Ovary (tissue), 7 donors: ENCODE measurements at regions not wholly inside any gene's neighbourhood (a gene's known extent, or its start where the extent isn't known, plus 50 kb on each side); places are given as distances from the start of the nearest gene placed in this dataset.
A peak's percentile ranks its signal among the peaks of the same experiment; 100 is the strongest.

Experiments used
- DNase-seq, 5 donors: peaks; one replicate each; pipeline ENCODE4 v3.0.0-alpha.2; 2019 to 2020
- H3K27ac ChIP-seq, 2 donors: fragments of 200-600 bp; one replicate each; pipeline versions ENCODE4 v1.5.1 to v1.8.0; 2019 to 2022
- H3K27me3 ChIP-seq: fragments of 200-600 bp; one replicate; pipeline ENCODE4 v1.8.0; 2022
- H3K36me3 ChIP-seq: fragments of 200-600 bp; sonication (generic); one replicate; pipeline ENCODE4 v1.5.1; 2019
- H3K4me1 ChIP-seq: one replicate; pipeline ENCODE4 v1.8.1; 2013; ENCODE audit warnings: mild to moderate bottlenecking, moderate library complexity; ENCODE audit not compliant: insufficient read depth
- H3K4me3 ChIP-seq: fragments of 200-600 bp; sonication (generic); one replicate; pipeline ENCODE4 v1.5.1; 2017
- H3K9me3 ChIP-seq, 2 donors: fragments of 200-600 bp in 1 of 2; sonication (generic) in 1 of 2; one replicate each; pipeline versions ENCODE4 v1.5.1 to v1.8.1; 2013 to 2019; ENCODE audit warnings: mild to moderate bottlenecking in 1 of 2, moderate library complexity in 1 of 2
- CTCF ChIP-seq, 3 donors: fragments of 450-650 bp in 2 of 3; fragments of 200-600 bp in 1 of 3; IDR thresholded peaks; one replicate each; pipeline versions ENCODE4 v1.5.1 to v1.8.0; 2016 to 2022; ENCODE audit warnings: antibody characterized with exemption in 3 of 3, mild to moderate bottlenecking in 1 of 3
- EP300 ChIP-seq: sonication (generic); formaldehyde crosslinking; IDR thresholded peaks from one replicate; pipeline ENCODE4 v1.6.1; 2017; ENCODE audit warnings: antibody characterized with exemption
- POLR2A ChIP-seq: fragments of 450-650 bp; IDR thresholded peaks from one replicate; pipeline ENCODE4 v1.6.1; 2017; ENCODE audit warnings: antibody characterized with exemption, mild to moderate bottlenecking, moderate library complexity
- WGBS, 3 donors: extraction: QIAGEN DNeasy Blood & Tissue Kit in 1 of 3; methylation state at CpG; one replicate each; pipeline versions ENCODE4 v1.1.5 to v1.1.7; 2013 to 2017; 5-methylcytosine and 5-hydroxymethylcytosine counted together
- intact Hi-C, 4 donors: fragments of 100-400 bp; cut with DNase I; formaldehyde crosslinking; loops; one replicate each; pipeline versions ENCODE4 v1.11.0 to v1.15.1; 2022 to 2023
- donor health status: DM: no; HTN: no; CAD: no; lungs with moderate emphysema.
- donor health status: DM: no; HTN: no; CAD: no.
- donor health status: Bipolar disorder and iron deficiency.
- donor health status: DM: no; HTN: no; CAD: no.
- donor health status: DM: yes; HTN: yes; CAD: no.

GRCh38 chr7:148492157-148492860 lies 98.3 kb upstream of the C7orf33 start:
- Histone ChIP-seq H3K4me1 (no peaks in the 10 kb centered on the region), H3K4me3 (no peak overlapping the region), H3K9me3 (no peaks in the 10 kb centered on the region), H3K36me3 (no peaks in the 10 kb centered on the region), H3K27ac (no peak overlapping the region), H3K27me3 (no peaks in the 10 kb centered on the region)
- TF ChIP-seq CTCF (IDR thresholded peaks at IDR 0.05) (no peak), EP300 (no peak), POLR2A (no peak)
- intact Hi-C loops: no loop called here
- DNase-seq: no peak
- 90 to 94% (median 91%) methylated on average over 3 of the region's 3 CpGs for WGBS, 3 donors

DNA sequence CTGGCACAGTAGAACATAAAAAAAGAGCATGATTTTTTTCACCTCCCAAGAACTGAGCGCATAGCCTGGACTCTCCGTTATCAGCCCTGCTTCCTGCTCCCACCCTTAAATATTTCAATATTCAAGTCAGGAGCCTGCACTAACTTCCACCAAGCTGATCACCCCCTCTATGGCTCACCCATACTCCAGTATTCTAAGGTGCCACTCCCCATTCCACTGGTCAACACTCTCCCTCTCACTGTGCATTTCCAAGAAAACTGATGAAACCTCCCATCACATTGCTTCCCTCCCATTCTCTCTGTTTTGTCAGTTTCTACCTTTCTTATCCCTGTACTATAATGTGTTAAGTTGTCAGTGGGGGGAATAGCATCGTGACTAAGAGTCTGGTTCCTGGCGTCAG lies 95.0 kb upstream of the C7orf33 start:
- no peak for DNase-seq
- Histone ChIP-seq H3K9me3 (no peaks in the 10 kb centered on the region), H3K4me1 (no peaks in the 10 kb centered on the region), H3K36me3 (no peaks in the 10 kb centered on the region), H3K27ac (no peak overlapping the region), H3K4me3 (no peak overlapping the region), H3K27me3 (no peaks in the 10 kb centered on the region)
- intact Hi-C loops: no loop called here
- TF ChIP-seq POLR2A: no peak
- no peak for TF ChIP-seq CTCF (IDR thresholded peaks at IDR 0.05)
- no peak for TF ChIP-seq EP300
- 81 to 84% (median 83%) methylated on average over 4 of the region's 4 CpGs for WGBS, 3 donors

DNA sequence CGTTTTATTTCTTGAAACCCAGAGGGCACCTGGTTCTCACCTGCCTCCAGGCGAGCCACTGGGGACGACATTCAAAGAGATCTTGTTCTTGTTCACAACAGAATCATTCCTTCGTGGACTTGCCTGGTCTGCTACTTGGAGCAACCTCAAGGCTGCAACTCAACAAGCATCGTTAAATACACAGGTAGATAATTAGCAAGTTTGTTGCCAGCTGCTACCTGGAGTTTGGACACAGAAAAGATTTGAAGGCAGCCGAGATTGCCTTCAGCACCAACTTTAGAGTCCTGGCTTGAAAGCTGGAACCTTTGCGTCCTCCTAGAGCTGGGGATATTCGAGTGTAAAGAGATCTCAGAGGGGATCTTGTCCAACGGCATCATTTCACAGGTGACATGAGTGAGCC lies 89.6 kb upstream of the C7orf33 start:
- H3K4me3 ChIP-seq: no peak overlapping the region
- H3K36me3 ChIP-seq: no peaks in the 10 kb centered on the region
- H3K4me1 ChIP-seq: no peaks in the 10 kb centered on the region
- H3K27me3 ChIP-seq: no peaks in the 10 kb centered on the region
- WGBS, 3 donors: 34 to 63% (median 43%) methylated on average over 9 of the region's 9 CpGs
- no peaks in the 10 kb centered on the region for H3K9me3 ChIP-seq
- no peak overlapping the region for H3K27ac ChIP-seq
- DNase-seq: no peak
- TF ChIP-seq CTCF (IDR thresholded peaks at IDR 0.05) (no peak), POLR2A (no peak), EP300 (no peak)
- intact Hi-C loops: loop anchor here (5.0 to 10.0 kb wide), 4 partner anchors 454 to 466 kb away; no protein-coding TSS in a partner anchor

- Histone ChIP-seq H3K36me3 (no peaks in the 10 kb centered on the region), H3K27me3 (no peaks in the 10 kb centered on the region), H3K9me3 (no peaks in the 10 kb centered on the region), H3K27ac (no peak overlapping the region), H3K4me3 (no peak overlapping the region), H3K4me1 (no peaks in the 10 kb centered on the region)
- intact Hi-C loops: loop anchor here (5.0 to 10.0 kb wide), 4 partner anchors 451 to 463 kb away; no protein-coding TSS in a partner anchor
- 18 to 27% (median 20%) methylated on average over 3 of the region's 3 CpGs for WGBS, 3 donors
- no peak for TF ChIP-seq POLR2A
- no peak for TF ChIP-seq EP300
- peak; percentile 42 to 70 (median 56) for TF ChIP-seq CTCF (IDR thresholded peaks at IDR 0.05)
- DNase-seq: no peak
Measured at GRCh38 chr7:148503900-148504487, 86.6 kb upstream of the C7orf33 start.
